Urinary bladder (tissue), 3 donors: ENCODE measurements at regions not wholly inside any gene's neighbourhood (a gene's known extent, or its start where the extent isn't known, plus 50 kb on each side); places are given as distances from the start of the nearest gene placed in this dataset.
A peak's percentile ranks its signal among the peaks of the same experiment; 100 is the strongest.
"Not testable (repeated sequence)": the region's sequence is repeated elsewhere in the genome, so short reads cannot be mapped to it uniquely, and the experiment has no call there.

Experiments
- DNase-seq: peaks from one replicate; pipeline ENCODE4 v3.0.0-alpha.2; 2015; ENCODE audit errors: extremely low spot score
- H3K27ac ChIP-seq: one replicate; pipeline ENCODE4 v1.5.1; 2013; ENCODE audit warnings: low read depth, mild to moderate bottlenecking, moderate library complexity
- H3K36me3 ChIP-seq: one replicate; pipeline ENCODE4 v1.6.1; 2013; ENCODE audit warnings: mild to moderate bottlenecking, moderate library complexity; ENCODE audit not compliant: insufficient read depth
- H3K4me1 ChIP-seq: one replicate; pipeline ENCODE4 v1.6.1; 2013; ENCODE audit warnings: mild to moderate bottlenecking, moderate library complexity; ENCODE audit not compliant: insufficient read depth
- H3K4me3 ChIP-seq: one replicate; pipeline ENCODE4 v1.5.1; 2013; ENCODE audit warnings: low read depth, low read length
- WGBS: extraction: QIAGEN DNeasy Blood & Tissue Kit; methylation state at CpG from one replicate; pipeline ENCODE4 v1.1.7; 2013; 5-methylcytosine and 5-hydroxymethylcytosine counted together
- donor health status: healthy with polysubstance abuse.
- donor health status: healthy.

DNA sequence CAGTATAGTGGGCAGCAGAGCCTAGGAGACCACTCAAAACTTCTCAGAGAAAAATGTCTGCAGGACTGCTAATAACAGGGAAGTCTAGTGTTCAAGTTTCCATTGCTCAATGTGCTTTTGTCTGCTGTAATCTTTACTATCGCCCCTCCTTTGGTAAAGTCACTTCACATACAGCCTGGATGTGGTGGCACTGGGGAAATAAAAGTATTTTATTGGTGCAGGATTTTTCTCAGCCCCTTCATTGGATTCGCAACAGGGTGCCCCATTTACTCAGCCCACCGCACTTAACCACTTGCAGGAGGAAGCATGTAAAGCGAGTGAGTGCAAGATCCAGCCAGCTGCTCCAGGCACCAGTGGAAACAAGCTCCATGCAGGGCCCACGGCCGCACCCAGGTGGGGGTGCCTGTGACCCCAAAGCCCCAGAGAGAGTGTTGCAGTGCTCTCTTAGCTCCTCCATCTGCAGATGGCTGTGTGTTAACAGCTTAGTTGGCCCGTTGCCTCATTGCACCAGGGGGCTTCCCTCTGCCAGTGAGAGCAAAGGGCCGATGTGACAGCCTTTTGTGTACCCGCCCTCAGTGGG is 163.5 kb upstream of the TMEM72 start:
- Histone ChIP-seq H3K36me3 (no peaks in the 10 kb centered on the region), H3K27ac (no peak overlapping the region), H3K4me1 (no peaks in the 10 kb centered on the region), H3K4me3 (no peak overlapping the region)
- DNase-seq = no peak
- 95% methylated on average over 9 of the region's 9 CpGs for WGBS

DNA sequence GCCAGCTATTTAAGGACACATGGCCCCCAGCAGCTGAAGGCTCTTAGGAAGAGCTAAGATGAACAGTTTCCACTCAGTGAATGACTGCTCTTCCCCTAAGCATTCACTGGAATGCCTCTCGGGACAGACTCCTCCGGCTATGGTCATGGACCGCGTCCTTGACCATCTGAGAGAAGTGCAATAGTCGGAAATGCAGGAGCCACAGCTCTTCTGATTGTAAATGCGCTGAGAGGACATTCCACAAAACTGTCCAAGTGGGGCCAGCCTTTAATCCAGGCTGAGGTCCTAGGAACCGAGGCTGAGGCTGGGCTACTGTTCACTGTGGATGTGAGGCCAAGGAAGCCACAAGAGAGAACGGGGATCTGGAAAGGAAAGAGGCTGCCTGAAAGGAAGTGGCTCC is 162.0 kb upstream of the TMEM72 start:
- Histone ChIP-seq H3K27ac (no peak overlapping the region), H3K4me3 (no peak overlapping the region), H3K36me3 (no peaks in the 10 kb centered on the region), H3K4me1 (no peaks in the 10 kb centered on the region)
- 96% methylated on average over 8 of the region's 8 CpGs for WGBS
- DNase-seq = no peak

GRCh38 chr10:44752451-44753441 is 158.4 kb upstream of the TMEM72 start:
- DNase-seq = peak; percentile 37
- Histone ChIP-seq H3K4me1 (no peaks in the 10 kb centered on the region), H3K36me3 (no peaks in the 10 kb centered on the region), H3K4me3 (no peak overlapping the region), H3K27ac (no peak overlapping the region)
- 54% methylated on average over 4 of the region's 4 CpGs for WGBS

GRCh38 chr10:44754355-44754754 is 156.8 kb upstream of the TMEM72 start:
- H3K4me3 ChIP-seq, DNase-seq: not testable (repeated sequence)
- WGBS = 97% methylated on average over 2 of the region's 2 CpGs

DNA sequence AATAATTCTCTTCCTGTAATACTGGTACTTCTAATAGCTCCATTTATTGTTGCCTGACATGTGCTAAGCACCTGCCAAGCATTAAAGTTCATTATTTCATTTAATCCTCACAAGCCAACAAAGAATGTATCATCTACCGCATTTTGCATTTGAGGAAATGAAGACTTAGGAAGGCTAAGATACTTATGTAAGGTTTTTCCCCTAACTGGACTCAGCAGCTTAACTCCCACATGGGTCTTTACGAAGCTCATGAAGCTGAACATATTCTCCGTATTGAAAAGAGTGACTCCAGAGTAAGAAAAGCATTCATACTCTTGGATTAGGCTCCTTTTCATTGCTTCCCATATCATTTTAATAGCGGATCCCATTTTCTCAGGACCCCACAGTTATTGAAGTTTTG is 155.7 kb upstream of the TMEM72 start:
- no peaks in the 10 kb centered on the region for H3K4me1 ChIP-seq
- 80% methylated on average over 4 of the region's 4 CpGs for WGBS
- H3K4me3 ChIP-seq = no peak overlapping the region
- H3K27ac ChIP-seq = no peak overlapping the region
- no peaks in the 10 kb centered on the region for H3K36me3 ChIP-seq
- no peak for DNase-seq

More at GRCh38 chr10:44754355-44754754, 156.8 kb upstream of the TMEM72 start:
- not testable (repeated sequence) for H3K4me1 ChIP-seq, H3K36me3 ChIP-seq, H3K27ac ChIP-seq

DNA sequence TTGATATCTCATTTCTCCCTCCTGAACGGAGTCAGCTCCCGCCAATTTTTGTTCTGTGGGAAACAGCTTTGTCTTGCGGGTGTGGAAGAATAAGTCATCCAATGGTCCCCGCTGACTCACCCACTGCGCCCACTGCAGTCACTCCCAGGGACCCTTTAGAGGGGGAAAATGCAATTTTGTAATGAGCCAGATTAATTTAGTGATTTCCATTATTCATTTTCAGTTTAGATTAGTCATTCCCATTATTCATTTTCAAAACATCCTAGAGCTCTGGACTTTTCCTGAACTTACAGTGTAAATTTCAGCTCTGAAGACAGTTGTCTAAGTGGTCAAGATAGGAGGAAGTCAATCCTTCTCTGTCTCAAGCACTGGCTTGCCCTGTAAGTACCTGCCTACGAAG is 154.9 kb upstream of the TMEM72 start:
- 80% methylated on average over 6 of the region's 6 CpGs for WGBS
- H3K4me3 ChIP-seq = no peak overlapping the region

DNA sequence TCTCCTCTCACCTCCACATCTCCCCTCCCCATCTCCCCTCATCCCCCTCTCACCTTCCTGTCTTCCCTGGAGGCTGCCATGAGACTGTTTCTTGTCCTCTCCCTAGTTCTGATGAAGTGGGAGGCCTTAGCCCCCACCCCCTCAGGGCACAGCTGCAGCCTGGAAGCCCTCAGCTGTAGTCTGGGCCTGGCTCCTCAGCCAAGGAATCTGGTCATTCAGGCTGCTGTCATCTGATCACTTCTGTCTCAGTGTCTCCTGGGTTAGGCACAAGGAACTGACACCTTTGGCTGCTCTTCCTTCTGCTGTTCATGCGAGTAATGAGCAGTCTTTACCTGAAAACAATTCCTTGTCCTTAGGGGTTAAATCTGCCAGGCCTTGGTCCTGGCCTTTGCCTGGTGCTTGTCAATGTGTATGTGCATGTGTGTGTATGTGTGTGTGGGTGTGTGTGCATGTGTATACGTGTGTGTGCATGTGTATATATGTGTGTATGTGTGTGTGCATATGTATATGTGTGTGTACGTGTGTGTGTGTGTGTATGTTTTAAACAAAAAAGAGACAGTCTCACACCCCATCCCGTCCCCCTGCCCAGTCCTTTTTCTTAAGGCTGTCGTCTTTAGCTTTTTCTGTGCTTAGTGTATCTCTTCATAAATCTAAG is 153.5 kb upstream of the TMEM72 start:
- Histone ChIP-seq H3K36me3 (no peaks in the 10 kb centered on the region), H3K27ac (no peak overlapping the region), H3K4me3 (no peak overlapping the region), H3K4me1 (no peaks in the 10 kb centered on the region)
- no peak for DNase-seq
- 90% methylated on average over 5 of the region's 5 CpGs for WGBS

More for the DNA sequence above, 154.9 kb upstream of the TMEM72 start:
- H3K4me1 ChIP-seq = no peaks in the 10 kb centered on the region
- no peak overlapping the region for H3K27ac ChIP-seq
- no peaks in the 10 kb centered on the region for H3K36me3 ChIP-seq
- no peak for DNase-seq

- DNase-seq = no peak
- WGBS = 55% methylated on average over 5 of the region's 5 CpGs
- H3K36me3 ChIP-seq = no peaks in the 10 kb centered on the region
- H3K27ac ChIP-seq = no peak overlapping the region
- H3K4me1 ChIP-seq = no peaks in the 10 kb centered on the region
- H3K4me3 ChIP-seq = no peak overlapping the region
Measured at GRCh38 chr10:44759122-44759521, 152.0 kb upstream of the TMEM72 start.

- H3K27ac ChIP-seq = no peak overlapping the region
- DNase-seq = no peak
- no peaks in the 10 kb centered on the region for H3K4me1 ChIP-seq
- H3K4me3 ChIP-seq = no peak overlapping the region
- 78% methylated on average over 1 of the region's 1 CpG for WGBS
- H3K36me3 ChIP-seq = no peaks in the 10 kb centered on the region
Measured at GRCh38 chr10:44760513-44760912, 150.6 kb upstream of the TMEM72 start.

DNA sequence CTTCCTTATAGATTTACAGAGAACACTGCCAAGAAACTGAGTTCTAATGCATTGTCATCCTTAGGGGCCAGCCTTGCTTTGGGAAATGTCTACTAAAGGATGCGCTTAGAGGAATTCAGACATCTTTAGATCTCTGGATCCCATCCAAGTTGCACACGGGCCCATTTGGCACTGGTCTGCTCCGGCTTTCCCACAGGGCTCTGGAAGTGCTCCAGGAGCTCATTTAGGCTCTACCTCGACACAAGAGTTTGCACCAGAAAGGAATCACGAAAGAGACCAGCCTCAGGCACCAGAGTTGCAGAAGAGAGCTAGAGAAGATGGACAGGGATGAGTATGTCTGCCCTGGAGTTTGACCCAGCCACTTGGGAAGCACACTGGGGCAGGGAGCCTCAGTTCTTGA is 150.1 kb upstream of the TMEM72 start:
- Histone ChIP-seq H3K4me3 (no peak overlapping the region), H3K27ac (no peak overlapping the region), H3K4me1 (no peaks in the 10 kb centered on the region), H3K36me3 (no peaks in the 10 kb centered on the region)
- 36% methylated on average over 5 of the region's 5 CpGs for WGBS
- peak; percentile 41 for DNase-seq

DNA sequence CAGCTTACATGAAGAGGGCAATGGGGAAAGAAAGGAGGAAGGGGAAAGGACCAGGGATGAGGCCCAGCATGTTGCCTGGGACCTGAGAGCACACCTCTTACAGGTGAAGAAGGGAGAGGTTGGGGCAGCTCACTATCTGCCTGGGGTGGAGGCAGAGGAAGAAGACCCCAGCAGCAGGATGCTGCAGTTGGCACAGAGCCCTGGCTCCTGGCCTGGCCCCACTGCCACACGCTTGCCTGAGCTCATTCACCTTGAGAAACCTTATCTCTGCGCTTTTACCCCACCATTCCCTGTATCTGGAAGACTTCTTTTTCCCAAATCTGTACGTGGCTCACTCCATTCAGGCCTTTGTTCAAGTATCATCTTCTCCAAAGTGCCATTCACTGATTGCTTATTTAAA is 147.8 kb upstream of the TMEM72 start:
- Histone ChIP-seq H3K27ac (no peak overlapping the region), H3K4me1 (no peaks in the 10 kb centered on the region), H3K4me3 (no peak overlapping the region), H3K36me3 (no peaks in the 10 kb centered on the region)
- DNase-seq = no peak
- WGBS = 71% methylated on average over 3 of the region's 3 CpGs

GRCh38 chr10:44765299-44765698 is 145.8 kb upstream of the TMEM72 start:
- H3K27ac ChIP-seq = no peak overlapping the region
- H3K4me1 ChIP-seq = no peaks in the 10 kb centered on the region
- WGBS = 81% methylated on average over 1 of the region's 1 CpG
- no peak for DNase-seq
- H3K4me3 ChIP-seq = no peak overlapping the region
- no peaks in the 10 kb centered on the region for H3K36me3 ChIP-seq

DNA sequence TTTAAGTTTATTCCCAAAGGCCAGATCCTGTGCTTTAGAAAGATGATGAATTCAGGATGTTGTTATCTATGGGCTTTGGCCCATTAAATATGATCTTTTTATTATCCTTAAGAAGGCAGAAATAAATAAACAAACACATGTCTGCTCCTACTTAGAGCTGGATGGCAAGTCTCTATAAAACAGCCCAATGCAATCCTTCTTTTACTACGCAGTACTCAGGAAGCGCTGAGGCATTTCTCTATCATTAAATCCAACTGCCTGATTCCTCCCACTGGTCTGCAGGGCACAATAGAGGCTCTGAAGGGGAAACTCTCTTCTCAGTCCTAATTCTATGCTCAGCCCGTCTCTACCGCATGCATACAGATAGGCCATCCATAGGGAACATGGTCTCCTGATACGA is 144.5 kb upstream of the TMEM72 start:
- Histone ChIP-seq H3K27ac (no peak overlapping the region), H3K36me3 (no peaks in the 10 kb centered on the region), H3K4me3 (no peak overlapping the region), H3K4me1 (no peaks in the 10 kb centered on the region)
- no peak for DNase-seq
- WGBS = 68% methylated on average over 5 of the region's 5 CpGs

DNA sequence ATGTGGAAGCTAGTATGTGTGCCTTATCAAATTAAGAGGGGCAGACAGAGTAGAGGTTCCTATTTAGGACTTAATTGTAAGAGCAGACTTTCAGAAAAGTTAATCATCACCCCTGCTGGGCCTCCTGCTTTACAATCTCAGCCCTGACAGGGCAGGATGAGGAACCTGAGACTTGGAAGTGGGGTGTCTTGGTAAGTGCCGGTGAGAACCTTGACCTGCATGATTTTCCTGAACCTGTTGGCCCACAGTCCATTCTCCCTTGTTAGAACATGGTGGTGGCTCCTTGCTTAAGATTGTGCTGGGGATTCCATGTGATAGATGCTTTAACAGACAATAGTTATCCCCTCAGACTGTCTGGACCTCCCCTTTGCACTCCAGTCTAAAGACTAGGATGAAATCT is 141.7 kb upstream of the TMEM72 start:
- no peak overlapping the region for H3K27ac ChIP-seq
- 70% methylated on average over 1 of the region's 1 CpG for WGBS
- H3K36me3 ChIP-seq = no peaks in the 10 kb centered on the region
- H3K4me3 ChIP-seq = no peak overlapping the region
- no peaks in the 10 kb centered on the region for H3K4me1 ChIP-seq
- DNase-seq = no peak
